HEK293T (cell line): ENCODE measurements at regions not wholly inside any gene's neighbourhood (a gene's known extent, or its start where the extent isn't known, plus 50 kb on each side); places are given as distances from the start of the nearest gene placed in this dataset.

ENCODE experiments used
- BHLHE40 ChIP-seq: fragments of 450-650 bp; IDR thresholded peaks from 2 replicates; pipeline ENCODE4 v1.6.1; 2016; ENCODE audit warnings: mild to moderate bottlenecking, moderate library complexity, borderline replicate concordance
- CTBP1 ChIP-seq: fragments of 450-650 bp; IDR thresholded peaks from 2 replicates; pipeline ENCODE4 v1.6.1; 2016; ENCODE audit warnings: borderline replicate concordance
- FOXA1 ChIP-seq: fragments of 450-650 bp; IDR thresholded peaks from 2 replicates; pipeline ENCODE4 v1.6.1; 2016; ENCODE audit warnings: mild to moderate bottlenecking
- FOXK2 ChIP-seq: fragments of 450-650 bp; IDR thresholded peaks from 2 replicates; pipeline ENCODE4 v1.6.1; 2016; ENCODE audit warnings: mild to moderate bottlenecking
- FOXM1 ChIP-seq: fragments of 450-650 bp; IDR thresholded peaks from 2 replicates; pipeline ENCODE4 v1.6.1; 2017; ENCODE audit warnings: mild to moderate bottlenecking, borderline replicate concordance
- PKNOX1 ChIP-seq: fragments of 450-650 bp; IDR thresholded peaks from 2 replicates; pipeline ENCODE4 v1.6.1; 2016
- SP1 ChIP-seq: fragments of 450-650 bp; IDR thresholded peaks from 2 replicates; pipeline ENCODE4 v1.6.1; 2017
- SUZ12 ChIP-seq: fragments of 450-650 bp; IDR thresholded peaks from 2 replicates; pipeline ENCODE4 v1.6.1; 2016; ENCODE audit warnings: mild to moderate bottlenecking
- TARDBP ChIP-seq: fragments of 450-650 bp; IDR thresholded peaks from 2 replicates; pipeline ENCODE4 v1.6.1; 2016
- ZNF384 ChIP-seq: fragments of 450-650 bp; IDR thresholded peaks from 2 replicates; pipeline ENCODE4 v1.6.1; 2016

- TF ChIP-seq FOXM1 (no peak), BHLHE40 (no peak), PKNOX1 (no peak), SP1 (no peak), FOXA1 (no peak), ZNF384 (no peak), SUZ12 (no peak), TARDBP (no peak), FOXK2 (no peak), CTBP1 (no peak)
Measured at GRCh38 chr5:113806904-113807303, 293.4 kb downstream of the YTHDC2 start.
